Hepatic stellate cell (primary cell): ENCODE measurements at regions not wholly inside any gene's neighbourhood (a gene's known extent, or its start where the extent isn't known, plus 50 kb on each side); places are given as distances from the start of the nearest gene placed in this dataset.
"Not testable (repeated sequence)": the region's sequence is repeated elsewhere in the genome, so short reads cannot be mapped to it uniquely, and the experiment has no call there.

ENCODE experiments used
- DNase-seq: peaks from one replicate; pipeline ENCODE4 v3.0.0; 2011; ENCODE audit warnings: low spot score

GRCh38 chr3:83251490-83251889 is 1490.0 kb upstream of the GBE1 start:
- no peak for DNase-seq

GRCh38 chr3:83250613-83251012 is 1489.2 kb upstream of the GBE1 start:
- no peak for DNase-seq

- DNase-seq: no peak
These were observed 1487.0 kb upstream of the GBE1 start for GRCh38 chr3:83248454-83248853.

- no peak for DNase-seq
These were observed 1473.9 kb upstream of the GBE1 start for GRCh38 chr3:83235180-83235814.

- no peak for DNase-seq
These were observed 1472.3 kb upstream of the GBE1 start for GRCh38 chr3:83233715-83234114.

GRCh38 chr3:83230841-83231240 is 1469.4 kb upstream of the GBE1 start:
- DNase-seq: no peak

GRCh38 chr3:83230376-83230775 is 1468.9 kb upstream of the GBE1 start:
- no peak for DNase-seq

- no peak for DNase-seq
These were observed 1465.3 kb upstream of the GBE1 start for GRCh38 chr3:83226751-83227150.

- peak; percentile 9 for DNase-seq
These were observed 1462.8 kb upstream of the GBE1 start for GRCh38 chr3:83224101-83224868.

GRCh38 chr3:83218383-83219200 is 1457.1 kb upstream of the GBE1 start:
- DNase-seq: no peak

- DNase-seq: not testable (repeated sequence)
These were observed 1456.2 kb upstream of the GBE1 start for GRCh38 chr3:83217595-83218118.

- no peak for DNase-seq
These were observed 1455.6 kb upstream of the GBE1 start for GRCh38 chr3:83216919-83217594.

- no peak for DNase-seq
These were observed 1433.8 kb upstream of the GBE1 start for GRCh38 chr3:83195243-83195642.

GRCh38 chr3:83193526-83193925 is 1432.1 kb upstream of the GBE1 start:
- DNase-seq: no peak

- no peak for DNase-seq
These were observed 1428.2 kb upstream of the GBE1 start for GRCh38 chr3:83189634-83190033.

- DNase-seq: no peak
These were observed 1408.0 kb upstream of the GBE1 start for GRCh38 chr3:83169473-83169872.

GRCh38 chr3:83150896-83151295 is 1389.5 kb upstream of the GBE1 start:
- no peak for DNase-seq

GRCh38 chr3:83140983-83141382 is 1379.5 kb upstream of the GBE1 start:
- no peak for DNase-seq

- DNase-seq: no peak
These were observed 1369.8 kb upstream of the GBE1 start for GRCh38 chr3:83131236-83131635.

GRCh38 chr3:83122774-83123350 is 1361.4 kb upstream of the GBE1 start:
- DNase-seq: no peak

GRCh38 chr3:83093222-83093572 is 1331.8 kb upstream of the GBE1 start:
- DNase-seq: no peak
